Sciatic nerve (tissue), 2 donors: ENCODE measurements at regions not wholly inside any gene's neighbourhood (a gene's known extent, or its start where the extent isn't known, plus 50 kb on each side); places are given as distances from the start of the nearest gene placed in this dataset.

Experiments used
- ATAC-seq: fragments of 200-7000 bp; cut with Tn5 transposase; one replicate; pipeline ENCODE4 v1.9.1; 2020; ENCODE audit warnings: mild to moderate bottlenecking, moderate library complexity
- DNase-seq: peaks from one replicate; pipeline ENCODE4 v3.0.0-alpha.2; 2020; ENCODE audit warnings: low spot score
- intact Hi-C: fragments of 100-400 bp; cut with DNase I; formaldehyde crosslinking; loops from one replicate; pipeline ENCODE4 v1.14.2; 2022
- donor health status: DM: no; HTN: no; CAD: no.
- donor health status: DM: no; HTN: no; CAD: no.

DNA sequence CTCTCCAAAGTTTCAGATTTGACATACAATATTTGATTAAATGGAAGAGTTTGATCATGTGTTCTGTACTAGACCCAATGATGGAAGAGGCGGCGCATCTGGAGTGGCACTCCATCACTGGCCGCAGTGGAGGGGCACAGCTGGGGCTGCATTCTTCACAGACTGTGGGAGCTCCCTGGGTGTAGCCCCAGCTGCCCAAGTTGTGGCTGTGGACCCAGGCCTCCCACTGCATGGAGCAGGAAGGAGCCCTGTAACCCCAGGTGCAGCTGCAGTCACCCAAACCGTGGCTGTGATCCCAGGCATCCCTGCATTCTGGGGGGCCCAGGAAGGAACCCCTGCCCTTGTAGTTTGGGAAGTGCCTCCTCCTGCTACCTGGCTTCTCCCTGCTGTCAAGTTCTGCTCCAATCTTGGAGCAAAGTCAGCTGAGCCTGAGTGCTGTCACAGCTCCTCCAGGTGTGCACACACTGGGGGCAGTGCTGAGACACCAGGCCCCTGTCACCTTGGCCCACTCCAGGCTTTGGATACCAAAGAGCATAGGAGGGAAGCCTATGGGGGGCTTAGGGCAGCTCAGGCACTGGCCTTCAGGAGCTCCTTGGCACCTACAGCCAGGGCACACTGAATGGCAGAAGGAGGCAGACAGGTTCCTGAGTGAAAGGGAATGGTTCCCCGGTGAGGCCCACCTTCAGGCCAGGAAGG is 651.9 kb upstream of the BCHE start:
- intact Hi-C loops = no loop called here
- DNase-seq (no peak), ATAC-seq (no peak)

DNA sequence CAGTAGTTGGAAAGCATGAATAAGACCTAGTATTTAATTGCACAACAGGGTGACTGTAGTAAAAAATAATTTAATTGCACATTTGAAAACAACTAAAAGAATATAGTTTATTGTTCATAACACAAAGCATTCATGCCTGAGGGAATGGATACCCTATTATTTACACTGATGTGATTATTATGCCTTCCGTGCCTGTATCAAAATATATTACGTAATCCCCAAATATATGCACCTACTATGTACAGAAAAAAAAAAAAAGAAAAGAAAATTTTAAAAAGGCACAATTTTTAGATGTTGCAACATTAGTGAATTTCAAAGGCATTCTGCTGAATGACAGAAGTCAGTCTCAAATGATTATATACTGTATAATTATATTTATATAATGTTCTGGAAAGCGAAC is 647.2 kb upstream of the BCHE start:
- intact Hi-C loops = no loop called here
- no peak for DNase-seq
- ATAC-seq = no peak

DNA sequence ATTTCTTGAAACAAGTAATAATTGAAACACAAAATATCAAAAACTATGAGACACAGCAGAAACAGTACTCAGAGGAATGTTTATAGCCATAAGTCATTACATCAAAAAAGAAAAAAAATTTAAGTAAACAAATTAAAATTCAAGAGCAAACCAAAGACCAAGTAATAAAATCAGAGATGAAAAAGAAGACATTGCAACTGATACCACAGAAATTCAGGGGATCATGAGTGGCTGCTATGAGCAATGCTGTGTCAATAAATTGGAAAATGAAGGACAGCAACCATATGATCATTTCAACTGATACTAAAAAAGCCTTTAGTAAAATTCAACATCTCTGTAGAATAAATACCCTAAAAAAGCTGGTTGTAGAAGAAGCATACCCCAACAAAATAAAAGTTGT is 644.1 kb upstream of the BCHE start:
- DNase-seq = no peak
- intact Hi-C loops = no loop called here
- no peak for ATAC-seq

DNA sequence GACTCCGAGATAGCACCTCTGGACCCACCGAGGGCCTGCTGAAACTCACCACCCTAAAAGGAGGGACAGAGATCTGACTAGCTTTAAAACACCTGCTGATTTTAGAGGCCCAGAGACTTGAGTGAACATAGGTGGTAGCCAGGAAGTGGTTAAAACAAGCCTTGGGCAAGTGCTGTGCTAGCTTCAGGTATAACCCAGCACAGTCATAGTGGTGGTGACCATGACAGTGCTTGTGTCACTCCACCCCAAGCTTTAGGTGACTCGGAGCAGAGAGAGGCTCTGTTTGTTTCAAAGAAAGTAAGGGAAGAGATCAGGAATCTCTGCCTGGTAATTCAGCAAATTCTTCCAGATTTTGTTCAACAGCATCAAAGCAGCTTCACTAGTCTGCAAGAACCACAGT is 641.1 kb upstream of the BCHE start:
- DNase-seq = no peak
- ATAC-seq = no peak
- intact Hi-C loops = no loop called here

DNA sequence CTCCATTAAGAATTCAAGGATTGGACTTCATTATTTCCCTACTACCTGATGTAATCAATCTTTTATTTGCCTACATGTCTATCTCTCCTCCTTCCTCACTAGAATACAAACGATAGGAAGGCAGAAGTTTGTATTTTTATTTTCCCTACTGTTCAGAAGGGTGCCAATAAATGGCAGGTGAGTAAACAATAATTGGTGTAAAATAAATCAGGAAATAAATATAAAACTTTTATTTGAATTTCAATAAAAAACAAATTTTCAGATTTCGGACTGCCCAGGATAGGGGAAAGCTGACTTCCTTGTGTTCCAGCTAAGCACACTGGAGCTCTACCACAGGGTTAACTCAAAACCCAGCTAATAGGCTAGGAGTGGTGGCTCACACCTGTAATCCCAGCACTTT is 636.3 kb upstream of the BCHE start:
- DNase-seq = no peak
- intact Hi-C loops = no loop called here
- ATAC-seq = no peak

DNA sequence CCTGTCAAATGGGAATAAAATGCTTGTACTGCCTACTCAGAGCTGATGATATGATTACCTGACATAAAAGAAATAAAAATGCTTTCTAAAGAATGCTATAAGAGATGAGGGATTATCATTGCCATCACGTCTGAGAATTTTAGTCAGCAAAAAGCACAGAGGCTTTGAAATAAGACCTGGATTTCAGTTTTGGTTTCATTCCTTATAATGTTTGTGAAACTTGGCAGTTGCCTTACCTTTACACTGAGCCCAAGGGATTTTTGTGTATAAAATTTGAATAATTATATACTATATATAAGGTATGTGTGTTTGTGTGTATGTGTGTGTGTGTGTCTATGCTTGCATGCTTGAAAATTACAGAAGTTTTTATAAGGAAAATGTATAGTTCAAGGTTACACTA is 634.8 kb upstream of the BCHE start:
- ATAC-seq = no peak
- intact Hi-C loops = loop anchor here (1.0 kb wide), 1 partner anchor 22 kb away; no protein-coding TSS in a partner anchor
- no peak for DNase-seq

DNA sequence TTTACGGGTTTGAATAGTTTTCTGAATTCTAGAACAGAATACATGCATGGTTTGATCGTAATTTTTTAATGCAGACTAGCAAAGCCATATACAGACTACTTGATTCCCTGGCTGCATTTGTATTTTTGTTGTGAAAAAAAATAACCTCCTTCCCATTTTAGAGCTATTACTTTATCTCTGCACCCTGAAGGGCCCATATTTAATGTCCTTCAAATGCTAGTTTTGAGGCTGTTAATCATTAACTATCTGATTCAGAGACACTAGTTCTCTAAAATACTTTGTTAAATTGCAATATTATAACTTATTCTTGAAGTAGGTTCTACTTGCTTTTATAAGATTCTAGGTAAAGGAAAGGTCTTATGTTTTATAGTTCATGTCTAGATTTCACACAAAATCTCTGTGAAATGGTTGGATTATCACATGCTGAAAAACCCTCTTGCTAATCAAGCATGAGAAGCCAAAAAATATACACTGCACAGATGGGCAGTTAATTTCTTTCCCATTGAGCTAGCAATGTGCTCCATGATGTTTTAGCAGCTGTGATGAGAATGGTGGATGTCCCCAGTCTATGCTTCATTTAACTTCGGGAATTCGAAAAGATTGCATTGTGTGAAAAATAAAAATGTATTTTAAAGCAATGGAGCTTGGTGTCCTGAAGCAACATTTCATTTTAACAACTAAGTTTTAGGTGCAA is 634.0 kb upstream of the BCHE start:
- DNase-seq (no peak), ATAC-seq (no peak)
- intact Hi-C loops = no loop called here

DNA sequence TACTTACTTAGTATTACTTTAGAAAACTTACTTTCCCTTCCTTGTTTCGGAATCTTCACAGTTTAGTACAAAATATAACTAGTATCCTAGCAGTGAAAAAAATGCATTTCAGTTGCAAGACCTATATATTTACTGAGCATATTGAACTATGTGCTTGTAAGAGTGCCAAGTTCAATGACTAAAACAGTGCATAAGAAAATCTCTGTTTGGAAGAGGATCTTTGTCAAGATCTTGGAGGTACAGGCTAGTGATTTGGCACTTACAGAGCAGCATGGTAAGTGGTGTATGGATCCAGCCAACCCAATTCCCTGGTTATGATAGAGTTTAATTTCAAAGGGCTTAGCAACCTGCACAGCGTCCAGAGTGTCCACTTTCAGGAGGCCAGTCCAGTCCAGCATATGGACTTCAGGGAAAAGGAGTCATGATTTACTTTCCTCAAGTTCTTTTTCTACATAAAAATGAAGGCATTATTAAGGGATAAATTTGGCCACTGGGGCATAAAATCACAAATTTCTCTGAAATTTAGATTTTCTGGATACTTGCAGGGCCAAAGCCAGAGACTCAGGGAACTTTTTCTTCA is 625.8 kb upstream of the BCHE start:
- ATAC-seq = no peak
- DNase-seq = no peak
- intact Hi-C loops = no loop called here

DNA sequence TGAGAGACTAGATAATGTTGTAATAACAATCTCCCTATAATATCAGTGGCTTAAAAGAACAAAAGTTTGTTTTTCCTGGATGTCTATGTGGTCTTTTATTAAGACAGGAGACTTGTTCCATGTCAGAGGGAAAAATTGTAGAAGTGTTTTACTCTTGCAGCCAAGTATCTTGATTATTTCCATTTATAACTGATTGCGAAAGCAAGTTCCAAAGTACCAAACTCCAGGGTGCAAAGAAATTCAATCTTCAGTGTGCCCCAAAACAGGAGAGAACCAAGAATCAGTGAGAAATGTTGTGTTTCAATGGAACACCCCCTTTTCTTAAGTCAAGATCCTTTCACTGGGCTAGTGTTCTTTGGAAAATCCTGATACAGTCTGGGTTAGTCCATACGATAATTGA is 624.4 kb upstream of the BCHE start:
- no peak for DNase-seq
- ATAC-seq = no peak
- intact Hi-C loops = no loop called here

DNA sequence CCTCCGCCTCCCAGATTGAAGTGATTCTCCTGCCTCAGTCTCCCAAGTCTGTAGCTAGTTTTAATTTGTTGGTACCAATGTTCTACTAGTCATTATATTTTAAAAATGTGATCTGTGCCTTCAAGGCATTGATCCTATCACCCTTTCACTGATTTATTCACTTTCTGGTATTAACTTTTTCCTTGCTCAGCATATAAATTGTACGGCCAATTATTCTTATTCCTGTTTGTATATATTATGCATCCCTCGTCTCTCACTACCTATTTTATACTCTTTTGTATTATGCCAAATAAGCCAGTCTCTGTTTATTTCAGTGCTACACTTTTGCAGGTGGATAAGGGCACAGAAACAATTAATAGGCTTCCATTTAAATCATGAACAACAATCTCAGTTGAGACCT is 620.2 kb upstream of the BCHE start:
- DNase-seq (no peak), ATAC-seq (no peak)
- intact Hi-C loops = no loop called here

DNA sequence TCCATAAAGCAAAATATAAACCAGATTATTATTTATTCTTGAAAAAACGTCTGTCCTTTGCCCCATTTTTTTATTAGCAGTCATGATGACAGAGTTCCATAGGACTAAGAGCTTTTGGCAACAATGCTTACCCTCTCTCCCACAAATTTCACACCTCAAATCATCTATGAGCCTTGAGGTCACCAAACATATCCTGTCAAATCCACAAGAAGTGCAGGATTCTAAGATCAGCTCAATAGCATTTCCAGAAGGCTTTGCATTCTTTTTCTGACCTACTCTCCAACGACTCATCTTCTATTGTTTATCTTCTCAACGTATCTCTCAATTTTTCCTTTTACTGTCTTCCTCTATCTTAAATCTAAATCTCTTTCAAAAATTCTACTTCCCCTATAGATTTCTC is 619.1 kb upstream of the BCHE start:
- no peak for DNase-seq
- ATAC-seq = no peak
- intact Hi-C loops = no loop called here

DNA sequence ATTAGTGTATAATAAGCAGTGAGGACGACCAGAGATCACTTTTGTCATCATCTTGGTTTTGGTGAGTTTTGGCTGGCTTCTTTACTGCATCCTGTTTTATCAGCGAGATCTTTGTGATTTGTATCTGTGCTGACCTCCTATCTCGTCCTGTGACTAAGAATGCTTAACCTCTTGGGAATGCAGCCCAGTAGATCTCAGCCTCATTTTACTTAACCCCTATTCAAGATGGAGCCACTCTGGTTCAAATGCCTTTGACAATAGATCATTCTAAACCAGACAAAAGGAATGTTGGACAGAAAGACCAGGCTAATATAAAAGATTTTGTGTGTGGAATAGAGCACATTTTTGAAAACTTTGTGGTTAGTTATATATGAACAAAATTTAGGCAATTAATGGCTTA is 618.5 kb upstream of the BCHE start:
- intact Hi-C loops = no loop called here
- ATAC-seq = no peak
- no peak for DNase-seq

DNA sequence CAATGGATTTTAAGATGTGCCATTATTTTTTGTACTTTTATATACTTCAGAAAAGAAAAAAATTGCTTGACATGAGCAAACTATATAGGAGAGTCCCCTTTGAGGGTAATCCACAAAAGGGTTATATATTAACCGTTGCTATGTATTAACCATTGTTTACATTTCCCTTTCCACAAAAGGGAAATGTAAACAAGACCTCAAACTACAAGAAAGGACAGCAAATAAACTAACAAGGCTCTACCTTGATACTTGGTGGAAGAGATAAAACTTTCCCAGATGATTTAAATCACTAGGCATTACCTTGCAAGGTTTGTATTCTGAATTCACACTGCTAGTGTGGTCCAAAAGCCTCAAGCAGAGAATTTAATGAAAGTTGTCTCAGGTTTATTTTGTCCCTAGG is 616.3 kb upstream of the BCHE start:
- ATAC-seq (no peak), DNase-seq (no peak)
- intact Hi-C loops = no loop called here

DNA sequence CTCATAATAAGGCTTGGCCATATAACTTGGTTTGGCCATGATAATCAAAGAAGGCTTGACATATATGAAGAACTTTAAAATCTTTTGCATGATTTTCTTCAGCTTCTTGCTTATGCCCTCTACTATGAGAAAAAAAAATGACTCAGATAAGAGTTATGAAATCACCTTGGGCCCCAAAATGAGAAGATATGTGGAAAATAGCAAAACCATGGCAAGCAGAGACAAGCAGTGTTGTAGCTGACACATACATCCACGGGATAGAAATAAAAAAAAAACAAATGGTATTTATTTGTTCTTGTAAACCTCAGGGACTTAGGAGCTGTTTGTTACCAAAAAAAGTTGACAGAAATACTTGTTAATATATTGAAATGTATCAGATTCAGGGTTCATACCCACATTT is 614.8 kb upstream of the BCHE start:
- intact Hi-C loops = no loop called here
- no peak for DNase-seq
- no peak for ATAC-seq

DNA sequence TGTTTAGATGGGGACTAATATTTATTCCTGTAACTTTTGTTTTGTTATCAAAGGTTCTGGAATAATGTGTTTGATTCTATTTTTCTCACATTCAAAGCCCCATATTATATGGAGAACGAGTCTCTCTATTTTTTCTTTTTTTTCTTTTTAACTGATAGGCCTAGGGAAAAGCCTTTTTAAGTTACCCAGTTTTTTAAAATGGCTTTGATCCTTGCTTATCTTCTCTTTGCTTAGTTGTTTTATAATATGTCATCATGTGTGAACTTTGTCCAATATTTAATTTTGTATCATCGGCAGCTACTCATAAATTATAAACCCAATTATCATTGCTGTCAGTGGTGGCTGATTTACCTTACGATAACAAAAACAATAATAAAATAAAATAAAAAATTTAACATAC is 610.3 kb upstream of the BCHE start:
- intact Hi-C loops = no loop called here

DNA sequence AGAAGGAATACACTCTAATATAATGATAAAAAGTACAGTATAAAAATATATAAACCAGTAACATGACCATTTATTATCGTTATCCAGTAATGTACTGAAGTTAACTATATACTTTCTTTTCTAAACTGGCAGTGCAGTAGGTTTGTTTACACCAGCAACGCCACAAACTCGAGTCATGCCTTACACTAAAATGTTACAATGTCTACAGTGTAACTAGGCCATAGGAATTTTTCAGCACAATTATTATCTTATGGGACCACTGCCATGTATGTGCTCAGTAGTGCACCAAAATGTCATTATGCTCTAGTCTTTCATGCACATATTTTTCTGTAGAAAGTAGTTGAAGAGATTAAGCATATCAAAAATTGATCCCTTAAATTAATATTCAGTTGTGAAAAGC is 609.8 kb upstream of the BCHE start:
- no peak for DNase-seq
- no peak for ATAC-seq
- intact Hi-C loops = no loop called here

More for the DNA sequence above, 610.3 kb upstream of the BCHE start:
- DNase-seq (no peak), ATAC-seq (no peak)

DNA sequence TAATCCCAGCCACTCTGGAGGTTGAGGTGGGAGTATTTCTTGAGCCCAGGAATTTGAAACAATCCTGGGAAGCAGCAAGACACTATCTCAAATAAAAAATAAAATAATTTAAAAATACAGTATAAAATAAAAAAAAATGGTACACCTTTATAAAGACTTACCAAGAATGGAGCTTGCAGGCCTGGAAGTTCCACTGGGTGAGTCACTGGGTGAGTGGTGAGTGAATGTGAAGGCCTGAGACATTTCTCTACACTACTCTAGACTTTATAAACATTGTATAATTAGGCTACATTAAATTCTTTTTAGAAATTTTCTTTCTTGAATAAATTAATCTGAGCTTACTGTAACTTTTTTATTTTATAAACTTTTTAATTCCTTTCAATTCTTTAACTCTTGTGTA is 609.1 kb upstream of the BCHE start:
- ATAC-seq (no peak), DNase-seq (no peak)
- intact Hi-C loops = no loop called here

DNA sequence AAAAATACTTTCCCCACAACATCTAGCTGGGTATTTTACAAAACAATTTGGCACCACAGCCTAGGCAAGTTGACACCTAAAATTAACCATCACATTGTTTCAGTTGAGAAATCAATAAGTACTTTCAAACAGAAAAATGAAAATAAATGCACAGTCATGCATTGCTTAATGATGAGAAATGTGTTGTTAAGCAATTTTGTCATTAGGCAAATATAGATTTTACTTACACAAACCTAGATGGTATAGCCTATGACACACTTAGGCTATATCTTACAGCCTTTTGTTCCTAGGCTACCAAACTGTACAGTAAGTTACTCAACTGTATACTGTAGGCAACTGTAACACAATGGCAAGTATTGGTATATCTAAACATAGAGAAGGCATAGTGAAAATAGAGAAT is 608.6 kb upstream of the BCHE start:
- intact Hi-C loops = no loop called here
- ATAC-seq = no peak
- no peak for DNase-seq

DNA sequence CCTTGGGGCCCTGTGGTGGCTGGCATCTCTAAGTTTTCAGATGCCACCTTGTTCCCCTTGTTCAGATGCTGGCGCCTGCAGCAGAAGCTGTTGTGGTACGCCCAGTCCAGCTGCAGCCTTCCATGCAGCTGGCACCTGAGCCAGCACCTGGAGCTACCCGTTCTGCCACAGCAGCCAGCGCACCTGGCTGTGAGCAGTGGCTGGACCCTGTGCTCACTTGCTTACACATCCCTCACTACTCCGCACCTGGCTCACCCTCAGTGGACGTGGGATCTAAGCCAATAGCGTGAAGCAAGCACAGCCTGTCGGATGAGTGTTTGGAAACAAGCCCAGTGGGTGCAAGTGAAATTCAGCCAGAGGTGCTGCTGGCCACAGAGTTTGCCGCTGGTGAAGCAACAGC is 607.5 kb upstream of the BCHE start:
- intact Hi-C loops = no loop called here
- ATAC-seq (no peak), DNase-seq (no peak)

DNA sequence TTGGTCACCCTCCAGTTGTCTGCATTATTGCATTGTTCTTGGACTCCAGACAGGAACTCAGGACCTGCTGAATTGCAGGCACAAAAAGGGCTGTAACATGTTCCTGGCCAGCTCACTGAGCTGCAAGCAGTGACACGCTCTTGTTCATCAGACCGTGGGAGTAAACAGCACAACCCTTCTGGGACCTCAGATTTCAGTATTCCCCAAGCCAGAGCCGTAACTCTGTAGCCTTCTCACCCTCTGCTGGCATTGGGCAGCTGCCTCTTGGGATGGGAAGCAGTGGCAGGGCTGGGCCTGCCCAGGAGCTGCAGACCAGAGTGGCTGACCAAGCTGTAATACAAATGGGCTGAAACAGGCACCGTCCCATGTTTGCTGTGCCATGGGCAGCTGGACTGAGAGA is 607.1 kb upstream of the BCHE start:
- ATAC-seq = no peak
- DNase-seq = no peak
- intact Hi-C loops = no loop called here
